Right hindlimb (tissue), 1 donor: ENCODE measurements at regions not wholly inside any gene's neighbourhood (a gene's known extent, or its start where the extent isn't known, plus 50 kb on each side); places are given as distances from the start of the nearest gene placed in this dataset.

Experiments
- DNase-seq: peaks from one replicate; pipeline ENCODE4 v3.0.0-alpha.2; 2018

DNA sequence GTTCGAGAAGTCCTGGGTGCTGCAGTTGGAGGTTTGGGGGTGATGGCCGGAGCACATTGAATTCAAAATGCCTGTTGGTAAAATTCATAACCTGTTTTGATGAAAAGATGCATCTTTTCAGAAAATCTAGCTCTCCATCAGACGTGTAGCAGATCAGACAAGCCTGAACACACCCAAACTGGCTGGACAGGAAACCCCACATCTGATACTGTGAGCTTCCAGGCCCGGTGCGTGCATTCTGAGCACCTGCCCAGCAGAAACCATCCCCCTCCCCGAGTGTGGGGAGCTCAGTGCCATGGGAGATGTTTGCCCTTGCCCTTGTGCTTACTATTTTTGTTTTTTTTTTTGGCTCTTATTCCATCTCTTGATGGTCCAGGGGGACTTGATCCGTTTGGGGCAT lies 417.1 kb downstream of the TCERG1L start:
- DNase-seq, result no peak

DNA sequence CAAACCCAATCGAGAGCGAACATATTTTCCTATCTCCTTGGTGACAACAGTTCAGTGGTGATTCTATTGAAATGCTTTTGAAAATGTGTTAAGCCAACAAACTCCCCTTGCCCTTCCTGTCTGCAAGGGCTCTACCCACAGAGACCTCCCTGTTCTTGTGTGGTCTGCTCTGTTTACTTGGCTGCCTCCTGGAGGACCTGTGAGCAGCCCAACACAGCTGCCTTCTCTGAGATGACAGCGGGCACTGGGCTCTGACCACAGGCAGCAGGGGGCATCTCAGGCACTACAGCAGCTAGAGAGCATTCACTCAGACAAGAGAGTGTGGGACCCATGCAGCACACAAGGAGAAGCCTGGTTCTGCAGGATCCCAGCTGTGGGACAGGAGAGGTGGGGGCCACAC lies 416.4 kb downstream of the TCERG1L start:
- DNase-seq, result no peak

DNA sequence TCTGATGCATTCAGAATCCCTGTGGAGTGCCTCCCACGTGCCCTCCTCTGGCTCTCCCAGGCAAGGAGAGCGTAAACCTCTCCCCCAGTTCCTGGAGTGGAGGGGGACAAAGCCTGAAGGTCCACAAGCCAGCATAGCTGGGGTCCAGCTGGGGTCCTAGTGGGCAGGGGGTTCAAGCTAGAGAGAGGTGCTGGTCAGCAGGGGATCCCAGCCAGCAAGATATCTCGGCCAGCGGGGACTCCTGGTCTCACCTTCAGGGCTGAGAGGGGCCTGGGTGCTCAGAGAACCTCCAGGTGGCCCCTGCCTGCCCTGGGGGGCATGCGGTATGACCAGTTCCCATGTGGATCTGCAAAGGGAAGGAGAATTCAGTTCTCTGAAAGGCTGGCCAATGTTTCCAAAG lies 413.7 kb downstream of the TCERG1L start:
- no peak for DNase-seq

DNA sequence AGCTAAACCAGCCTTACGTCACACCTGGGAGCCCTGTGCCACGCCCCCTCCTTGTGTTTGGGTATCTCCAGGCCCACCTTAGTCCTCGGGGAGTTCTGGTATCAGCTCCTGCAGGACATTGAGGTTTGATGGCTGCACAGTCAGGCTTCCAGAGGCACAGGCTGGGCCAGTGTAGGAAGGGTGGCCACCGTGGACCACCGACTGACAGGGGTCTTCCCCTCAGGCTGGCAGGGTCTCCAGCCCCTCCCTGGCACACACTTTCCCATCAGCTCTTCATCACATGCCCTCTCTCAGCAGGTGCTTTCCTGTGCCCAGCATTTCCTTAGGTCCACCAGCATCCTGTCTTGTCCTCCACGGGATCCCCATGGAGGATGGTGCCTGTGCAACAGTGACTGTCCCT lies 413.1 kb downstream of the TCERG1L start:
- DNase-seq, result no peak

DNA sequence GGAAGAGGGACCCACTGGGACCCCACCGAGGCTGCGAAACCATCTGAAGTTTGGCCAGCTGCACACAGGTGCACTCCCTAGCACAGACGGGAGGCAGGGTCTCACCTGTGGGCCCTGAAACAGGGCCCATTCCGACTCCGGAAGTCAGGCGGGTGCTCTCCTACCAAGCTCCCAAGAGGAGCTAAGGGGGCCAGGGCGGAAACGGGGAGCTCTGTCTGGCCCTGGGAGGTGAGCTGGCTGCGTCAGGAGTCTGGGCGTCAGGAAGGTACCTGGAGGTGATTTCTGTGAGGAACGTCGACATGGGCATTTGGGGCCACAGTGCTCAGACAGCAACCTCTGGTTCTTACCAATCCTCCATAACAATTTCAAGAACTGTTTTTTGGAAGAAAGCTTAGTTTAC lies 411.7 kb downstream of the TCERG1L start:
- DNase-seq, result no peak

DNA sequence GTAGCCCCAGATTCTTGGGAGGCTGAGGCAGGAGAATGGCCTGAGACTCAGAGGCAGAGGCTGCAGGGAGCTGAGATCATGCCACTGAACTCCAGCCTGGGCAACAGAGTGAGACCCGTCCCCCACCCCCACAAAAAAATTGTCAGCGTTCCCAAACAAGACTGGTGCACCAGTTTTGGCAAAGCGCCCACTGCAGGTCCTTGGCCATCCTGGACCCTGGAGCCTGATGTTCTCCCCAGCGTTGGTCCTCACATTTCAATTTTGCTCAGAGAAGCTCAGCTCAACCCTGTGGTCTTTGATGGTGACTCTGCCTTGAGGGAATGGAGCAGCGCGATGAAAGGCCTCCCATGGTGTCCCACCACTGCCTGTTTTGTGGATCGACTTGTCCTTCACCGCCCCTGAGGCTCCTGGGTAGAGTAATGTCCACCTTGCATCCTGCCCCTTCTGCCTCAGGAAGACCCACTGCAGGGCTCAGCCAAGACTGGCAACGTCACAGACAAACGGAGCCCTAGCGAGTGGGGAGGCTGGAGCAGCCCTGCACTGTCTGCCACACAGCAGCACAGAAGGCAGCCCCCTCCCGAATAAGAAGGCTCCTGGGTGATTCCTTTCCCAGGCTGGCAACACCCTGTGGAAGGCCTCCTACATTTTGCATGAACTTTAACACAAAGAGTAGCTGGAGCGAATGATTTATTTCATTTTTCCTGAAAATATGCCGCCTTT lies 410.9 kb downstream of the TCERG1L start:
- DNase-seq, result no peak

DNA sequence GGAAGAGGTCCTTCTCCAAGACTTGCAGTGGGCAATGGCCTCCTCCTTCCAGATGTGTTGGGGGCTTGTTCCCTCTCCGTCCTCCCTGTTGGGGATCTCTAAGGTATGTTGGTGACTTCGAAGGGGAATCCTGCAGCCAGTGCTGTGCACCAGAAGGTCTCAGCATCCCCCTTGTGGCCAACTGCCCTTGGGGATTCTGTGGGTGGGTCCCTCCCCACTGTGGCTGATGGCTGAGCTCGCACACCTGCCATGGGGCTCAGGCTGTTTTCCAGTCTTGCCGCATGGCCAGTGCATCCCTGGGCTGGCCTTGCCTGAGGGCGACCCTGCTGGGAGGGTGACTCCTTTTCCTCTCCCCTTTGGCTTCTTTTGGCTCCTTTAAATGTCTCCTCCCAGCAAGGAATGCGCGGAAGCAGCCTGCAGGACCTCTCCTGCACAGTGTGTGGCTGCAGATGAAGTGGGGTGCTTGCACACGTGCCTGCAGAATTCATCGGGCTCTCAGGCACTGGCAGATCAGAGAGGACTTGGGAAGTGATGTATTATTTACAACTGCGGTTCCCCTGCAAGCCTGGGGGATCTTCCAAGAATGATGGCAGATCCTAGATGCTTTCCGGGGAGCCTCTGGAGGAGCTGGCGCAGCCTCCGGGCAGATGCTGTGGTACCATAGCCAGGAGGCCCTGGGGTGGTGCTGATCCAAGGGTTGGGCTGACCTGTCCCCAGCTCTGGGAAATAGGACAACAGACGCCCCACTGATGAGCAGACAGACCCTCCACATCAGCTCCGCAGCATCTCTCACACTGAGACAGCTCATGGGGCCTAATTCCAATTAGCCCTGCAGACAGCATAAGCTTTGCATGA lies 410.0 kb downstream of the TCERG1L start:
- DNase-seq, result no peak

DNA sequence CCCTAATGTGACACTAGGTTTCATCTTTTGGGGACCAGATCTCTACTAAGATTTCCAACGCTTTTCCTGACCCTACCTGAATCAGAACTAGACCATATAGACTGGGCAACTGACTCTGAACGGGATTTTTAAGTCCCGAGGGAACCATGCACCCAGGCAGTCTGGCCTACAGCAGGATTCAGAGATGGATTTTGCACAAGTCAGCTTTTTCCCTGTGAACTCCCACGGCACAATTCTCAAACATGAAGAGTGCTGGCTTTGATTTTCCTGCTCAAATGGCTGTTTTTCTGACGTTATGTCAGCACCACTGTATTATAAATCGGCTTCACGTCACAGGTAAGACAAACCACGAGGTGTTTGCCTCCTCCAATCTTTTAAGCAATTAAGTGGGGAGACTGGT lies 409.1 kb downstream of the TCERG1L start:
- DNase-seq, result no peak

DNA sequence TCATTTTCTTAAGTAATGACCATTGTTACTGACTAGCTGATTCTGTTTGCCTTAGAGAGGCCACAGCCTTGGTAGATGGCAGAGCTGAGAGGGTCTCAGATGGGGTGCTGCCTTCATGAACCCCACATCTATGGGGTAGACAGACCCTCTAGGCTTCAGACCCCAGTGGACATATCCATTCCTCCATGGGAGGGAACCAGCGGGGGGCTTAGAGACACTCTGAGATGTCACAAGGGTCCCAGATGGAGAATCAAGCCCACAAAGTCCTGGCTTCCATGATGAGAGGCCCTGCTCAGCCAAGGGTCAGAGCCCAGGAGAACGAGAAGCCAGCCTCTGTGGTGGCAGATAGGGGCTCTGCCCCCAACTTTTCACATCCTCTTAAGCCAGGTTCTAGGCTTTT lies 408.6 kb downstream of the TCERG1L start:
- no peak for DNase-seq

DNA sequence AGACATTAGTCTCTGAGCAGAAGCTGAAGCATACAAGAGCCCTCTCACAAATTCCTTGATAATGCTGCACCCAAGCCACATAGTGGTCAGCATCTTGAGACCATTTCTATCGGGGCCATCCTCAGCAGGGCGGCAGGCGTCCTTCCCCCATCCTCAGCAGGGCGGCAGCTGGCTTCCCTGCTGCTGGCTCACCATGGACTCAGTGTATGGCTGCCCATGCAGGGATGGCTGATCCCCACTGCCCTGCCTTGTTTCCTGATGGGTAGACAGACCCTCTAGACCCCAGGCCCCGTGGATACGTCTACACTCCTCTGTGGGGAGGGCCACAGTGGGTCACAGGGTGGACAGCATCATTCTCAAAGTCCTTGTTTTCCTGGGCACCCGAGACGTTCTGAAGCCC lies 406.8 kb downstream of the TCERG1L start:
- DNase-seq, result no peak

DNA sequence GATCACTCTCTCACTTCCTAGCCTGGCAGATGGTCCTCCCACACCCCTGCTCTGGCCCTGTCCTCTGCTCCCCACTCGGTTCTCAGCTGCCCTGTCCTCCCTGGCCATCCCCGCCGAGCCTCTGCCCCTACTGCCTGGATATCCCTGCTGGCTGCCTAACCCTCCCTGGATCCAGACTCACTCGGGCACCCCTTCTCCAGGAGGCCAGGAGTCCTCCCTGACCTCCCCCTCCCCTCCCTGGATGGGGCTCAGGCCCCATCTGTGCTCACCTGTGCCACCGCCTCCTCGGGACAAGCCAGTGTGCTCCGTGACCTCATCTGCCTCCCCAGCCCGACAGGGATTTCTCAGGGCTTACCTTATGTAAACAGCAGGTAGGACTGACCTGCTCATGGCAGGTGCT lies 406.1 kb downstream of the TCERG1L start:
- DNase-seq, result no peak

DNA sequence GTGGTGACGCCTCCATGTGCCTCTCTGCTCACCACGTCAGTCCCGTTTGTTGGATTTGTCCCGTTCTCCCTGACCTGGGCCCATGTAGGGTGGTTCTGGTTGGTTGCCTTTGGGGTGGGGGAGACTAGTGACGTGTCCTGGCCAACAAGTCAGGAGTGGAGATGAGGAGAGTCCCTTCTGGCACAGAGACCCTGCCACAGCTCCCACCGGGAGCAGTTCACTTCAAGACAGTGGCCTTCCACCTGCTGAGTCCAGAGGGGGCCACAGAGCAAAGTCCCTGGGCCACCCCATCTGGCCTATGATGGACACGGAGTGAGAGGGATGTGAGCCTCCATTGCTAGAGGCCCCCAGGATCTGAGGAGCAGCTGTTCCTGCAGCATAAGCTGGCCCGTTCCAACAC lies 405.6 kb downstream of the TCERG1L start:
- DNase-seq, result no peak

DNA sequence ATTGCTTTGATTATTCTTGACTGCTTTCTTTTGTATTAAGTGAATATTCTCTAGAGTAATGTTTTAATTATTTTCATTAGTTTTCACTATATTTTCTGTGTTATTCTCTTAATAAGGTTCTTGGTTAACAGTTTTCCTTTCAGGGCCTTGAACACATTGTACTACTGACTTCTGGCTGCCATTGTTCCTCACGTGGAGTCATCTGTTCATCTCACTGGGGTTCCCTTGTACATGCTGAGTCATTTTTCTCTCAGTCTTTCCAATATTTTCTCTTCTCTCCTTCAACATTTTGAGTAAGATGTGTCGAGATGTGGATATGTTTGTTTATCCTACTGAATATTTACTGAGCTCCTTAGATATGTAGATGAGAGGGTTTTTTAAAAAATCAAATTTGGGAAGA lies 400.7 kb downstream of the TCERG1L start:
- DNase-seq, result no peak

DNA sequence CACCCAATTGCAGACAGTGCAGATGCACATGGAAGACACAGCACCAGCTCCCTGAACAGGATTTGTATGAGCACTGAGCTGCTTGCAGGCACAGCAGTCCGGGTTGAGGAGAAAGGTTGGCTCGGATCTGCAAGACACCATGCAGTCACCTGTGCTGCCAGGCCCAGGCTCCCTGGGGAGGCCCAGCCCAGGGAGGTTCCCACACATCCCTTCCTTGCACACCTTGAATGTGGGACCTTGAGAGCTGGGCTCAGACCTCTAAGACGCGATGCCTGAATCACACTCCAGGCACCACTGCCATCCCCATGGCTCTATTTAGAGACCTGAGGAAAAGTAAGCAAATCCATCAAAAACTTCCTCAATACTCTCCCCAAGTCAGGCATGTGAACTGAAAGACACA lies 397.7 kb downstream of the TCERG1L start:
- no peak for DNase-seq

DNA sequence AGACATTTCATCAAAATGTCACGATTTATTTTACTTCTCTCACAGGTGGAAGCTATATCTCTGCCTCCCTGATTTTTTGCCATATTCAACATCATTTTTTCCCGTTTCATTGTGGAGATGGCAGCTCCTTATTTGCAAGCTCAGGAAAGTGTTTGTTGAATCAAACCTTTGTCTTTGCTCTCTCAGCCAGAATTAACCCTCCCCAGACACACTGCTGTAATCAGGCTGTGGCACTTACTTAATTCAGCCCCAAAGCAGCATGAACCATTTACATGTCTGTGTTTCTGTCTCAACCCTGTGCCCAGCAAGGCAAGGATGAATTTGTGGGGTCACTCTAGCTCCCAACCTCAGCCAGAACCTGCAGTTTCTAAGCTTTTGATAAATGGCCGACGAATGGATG lies 397.2 kb downstream of the TCERG1L start:
- no peak for DNase-seq

DNA sequence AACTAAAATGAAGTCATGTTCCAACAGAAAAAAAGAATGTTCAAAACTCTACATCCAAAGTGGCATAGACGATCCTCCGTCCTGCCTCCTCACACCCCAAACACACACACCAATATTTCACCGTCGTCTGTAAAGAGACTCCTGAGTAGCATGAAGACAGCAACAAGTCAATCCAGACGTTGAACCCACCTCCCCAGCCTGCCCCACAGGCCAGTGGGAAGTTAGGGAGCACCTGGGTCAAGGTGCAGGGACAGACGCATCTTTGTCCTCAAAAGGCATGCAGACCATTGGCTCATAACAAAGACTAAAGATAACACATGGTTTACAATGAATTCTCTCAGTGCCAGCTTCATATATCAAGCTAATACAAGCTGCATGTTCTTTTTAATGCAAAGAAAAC lies 396.5 kb downstream of the TCERG1L start:
- DNase-seq, result no peak

DNA sequence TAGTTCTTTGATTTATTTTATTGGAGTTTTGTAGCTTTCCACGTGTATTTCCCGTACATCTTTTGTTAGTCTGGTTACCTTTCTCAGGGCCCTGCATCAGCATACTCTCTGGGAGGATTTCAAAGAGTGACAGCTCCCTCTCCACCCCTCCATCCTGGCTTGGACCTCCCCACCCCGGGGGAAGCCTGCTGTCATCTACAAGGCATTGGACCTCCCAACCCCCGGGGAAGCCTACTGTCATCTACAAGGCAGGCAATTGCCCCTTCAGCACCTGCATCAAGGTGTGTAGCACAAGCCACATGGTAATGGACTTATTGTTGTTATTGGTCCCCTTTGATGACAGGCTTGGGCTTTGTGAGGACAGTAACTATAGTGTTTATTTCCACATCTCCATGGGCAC lies 390.1 kb downstream of the TCERG1L start:
- DNase-seq, result no peak

DNA sequence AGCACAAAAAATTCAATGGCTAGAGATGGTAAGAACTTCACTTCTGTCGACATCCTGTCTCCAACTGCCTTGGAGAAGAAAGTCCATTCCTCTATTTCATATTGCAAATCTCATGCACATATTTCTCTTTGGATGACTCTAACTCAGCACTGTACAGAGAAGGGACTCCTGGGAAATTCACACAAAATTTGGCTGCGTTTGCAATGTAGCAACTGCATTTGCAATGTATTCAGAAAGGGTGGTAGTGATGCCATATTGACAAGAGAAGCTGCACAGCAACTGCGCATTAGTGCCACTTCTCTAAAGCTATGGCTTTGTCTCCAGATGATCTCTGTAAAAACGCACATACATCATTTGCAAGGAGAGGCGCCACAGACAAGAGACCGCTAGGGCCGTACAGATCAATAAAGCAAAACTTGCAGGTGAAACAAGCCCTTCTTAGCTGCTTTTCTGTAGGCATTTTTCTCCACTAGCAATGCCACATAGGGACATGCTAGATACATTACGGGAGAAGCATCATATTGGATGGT lies 389.5 kb downstream of the TCERG1L start:
- DNase-seq, result no peak

DNA sequence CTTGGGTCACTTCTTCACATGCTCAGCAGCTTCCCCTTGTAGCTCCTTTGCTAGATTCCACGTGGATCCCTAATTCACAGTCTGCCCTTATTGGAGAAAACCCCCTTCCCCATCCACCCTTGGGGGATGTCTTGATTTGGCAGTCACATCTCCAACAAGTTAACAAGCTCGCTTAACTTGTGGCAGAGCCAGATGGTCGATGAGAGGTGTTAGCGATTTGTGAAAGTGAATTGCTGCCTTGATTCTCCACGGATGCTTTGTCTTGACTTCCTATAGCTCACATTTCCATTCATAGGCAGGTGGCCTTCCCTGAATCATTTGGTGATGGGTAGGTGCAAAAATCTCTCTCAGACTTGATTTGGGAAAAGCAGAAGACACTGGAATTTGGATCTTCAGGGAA lies 387.9 kb downstream of the TCERG1L start:
- no peak for DNase-seq

DNA sequence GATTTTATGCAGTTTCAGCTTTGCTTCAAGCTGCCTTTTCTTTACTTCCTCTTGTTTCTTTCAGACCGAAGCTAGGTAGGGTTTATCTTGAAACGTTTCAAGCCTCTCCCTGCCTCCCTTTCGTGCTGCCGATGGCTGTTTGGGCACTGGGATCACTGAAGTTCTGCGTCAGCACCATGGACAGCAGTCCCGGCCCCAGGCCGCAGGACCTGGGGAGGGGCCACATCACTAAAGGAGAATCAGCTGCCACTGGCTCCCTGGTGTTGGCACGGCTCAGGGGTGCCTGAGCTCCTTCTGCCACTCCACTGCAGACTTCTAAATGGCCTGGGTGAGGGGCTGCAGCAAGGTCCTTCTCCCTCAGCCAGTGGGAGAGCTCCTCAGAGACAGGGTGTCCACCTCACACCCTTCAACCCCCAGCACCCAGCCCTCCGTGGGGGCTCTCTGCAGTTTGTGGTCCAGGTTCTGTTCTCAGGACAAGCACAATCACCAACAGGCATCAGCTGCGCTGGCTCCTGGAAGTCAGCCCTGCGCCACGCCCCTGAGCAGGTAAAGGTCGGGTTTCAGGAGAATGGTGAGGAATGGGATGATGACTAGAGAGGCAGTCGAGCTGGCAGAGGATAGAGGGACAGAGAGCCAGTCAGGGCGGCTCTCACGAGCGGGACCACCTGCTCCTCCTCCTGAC lies 387.2 kb downstream of the TCERG1L start:
- peak; percentile 32 for DNase-seq

DNA sequence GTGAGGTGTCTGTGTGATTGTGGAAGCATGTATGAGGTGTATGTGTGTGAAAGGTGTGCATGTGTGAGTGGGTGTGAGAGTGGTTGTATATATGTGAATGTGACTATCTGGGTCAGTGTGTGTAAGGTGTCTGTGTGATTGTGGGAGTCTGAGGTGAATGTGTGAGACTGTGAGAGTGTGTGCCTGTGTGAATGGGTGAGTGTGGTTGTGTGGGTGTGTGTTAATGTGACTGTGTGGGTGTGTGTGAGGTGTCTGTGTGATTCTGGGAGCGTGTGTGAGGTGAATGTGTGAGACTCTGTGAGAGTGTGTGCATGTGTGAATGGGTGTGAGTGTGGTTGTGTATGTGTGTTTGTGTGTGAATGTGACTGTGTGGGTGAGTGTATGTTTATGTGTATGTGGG lies 385.1 kb downstream of the TCERG1L start:
- DNase-seq, result no peak

DNA sequence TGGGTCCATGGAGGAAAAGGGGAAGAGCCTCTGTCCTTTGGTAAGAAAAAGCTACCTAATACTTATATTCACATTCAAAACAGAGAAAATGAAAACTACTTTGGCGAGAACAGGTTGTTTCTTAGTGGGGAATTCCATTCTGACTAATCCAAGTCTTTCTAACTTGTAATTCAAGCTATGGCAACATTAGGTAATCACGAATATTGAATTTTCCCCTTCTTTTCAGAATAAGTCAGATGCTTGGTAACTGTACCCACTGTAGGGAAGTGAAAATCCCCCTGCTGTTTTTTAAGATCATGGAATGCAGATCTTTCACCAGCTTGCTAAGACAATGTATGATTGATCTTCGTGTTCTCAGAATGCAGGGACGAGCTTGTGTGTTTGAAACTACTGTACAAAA lies 384.4 kb downstream of the TCERG1L start:
- DNase-seq, result no peak

DNA sequence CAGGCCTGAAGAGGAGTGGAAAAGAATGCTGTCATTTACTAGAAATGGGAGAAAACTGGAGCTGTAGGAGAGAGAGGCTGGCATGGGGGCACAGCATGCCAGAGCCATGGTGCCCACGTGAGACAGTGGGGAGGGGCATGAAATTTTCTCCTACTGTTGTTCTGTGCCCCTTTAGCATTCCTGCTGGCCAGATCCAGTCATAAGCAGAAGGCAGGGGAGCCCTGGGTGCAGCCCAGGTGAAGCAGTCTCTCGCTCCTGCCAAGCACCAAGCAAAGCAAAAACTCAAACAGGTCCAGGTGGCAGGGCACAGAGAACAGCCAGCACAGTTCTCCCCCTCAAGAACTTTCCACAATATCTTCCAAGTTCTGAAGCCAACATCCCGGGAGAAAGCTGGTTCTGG lies 383.2 kb downstream of the TCERG1L start:
- no peak for DNase-seq
